Stimulated activated CD8-positive, alpha-beta memory T cell treated with anti-CD3 and anti-CD28 coated beads, Interleukin-12 subunit alpha, Interleukin-12 subunit beta, amount 100 ng/mL, for 24 hours (primary cell): ENCODE measurements at regions not wholly inside any gene's neighbourhood (a gene's known extent, or its start where the extent isn't known, plus 50 kb on each side); places are given as distances from the start of the nearest gene placed in this dataset.

Experiments used
- DNase-seq: peaks from one replicate; pipeline ENCODE4 v3.0.0-alpha.2; 2020; ENCODE audit errors: extremely low read depth

GRCh38 chr4:153850533-153851280 is 61.8 kb upstream of the SFRP2 start:
- no peak for DNase-seq

- no peak for DNase-seq
These were observed 55.3 kb upstream of the SFRP2 start for GRCh38 chr4:153844144-153844543.
